ENCODE measurements at regions not wholly inside any gene's neighbourhood (a gene's known extent, or its start where the extent isn't known, plus 50 kb on each side); places are given as distances from the start of the nearest gene placed in this dataset.

DNA sequence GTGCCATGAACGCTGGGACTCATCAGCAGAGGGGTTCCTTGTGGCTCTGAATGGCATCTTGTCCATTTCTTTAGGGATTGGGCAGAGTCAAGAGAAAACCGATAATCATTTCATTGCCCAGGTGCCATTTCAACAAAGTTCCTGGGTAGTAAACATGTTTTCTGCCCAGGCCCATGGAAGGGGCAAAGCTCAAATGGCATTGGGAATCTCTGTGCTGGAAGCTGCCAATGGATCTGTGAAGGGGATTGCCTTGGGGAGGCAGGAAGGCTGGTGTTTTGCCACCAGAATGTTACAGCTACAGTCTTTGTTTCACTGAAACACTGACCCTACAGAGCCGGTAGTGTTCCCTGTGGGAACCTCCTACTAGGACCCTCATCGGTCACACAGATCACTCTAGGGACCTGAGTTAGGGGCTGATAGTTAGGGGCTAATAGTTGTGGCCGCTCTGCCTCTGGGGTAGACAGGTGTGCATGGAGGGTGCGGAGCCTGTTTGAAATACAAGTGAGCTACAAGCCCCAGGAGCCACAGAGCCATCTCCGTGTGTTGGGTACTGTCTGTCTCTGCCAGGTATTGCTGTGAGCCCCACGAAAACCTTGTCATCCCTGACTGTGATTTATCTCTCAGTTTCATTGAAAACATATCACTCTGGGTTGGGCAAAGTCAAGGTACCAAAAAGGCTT lies 224.4 kb upstream of the COPS8 start:
- H3K9me3 ChIP-seq (ENCODE audit: control insufficient read depth in 4 of 4, insufficient read depth in 3 of 4, low read length in 3 of 4) = no peaks in the 10 kb centered on the region
- peaks cover 0 to 10% (median 0%) of the 10 kb centered on the region in 5 donors for H3K4me1 ChIP-seq (ENCODE audit: control insufficient read depth in 5 of 5, insufficient read depth in 5 of 5, low read length in 5 of 5)
- TF ChIP-seq CTCF (IDR thresholded peaks at IDR 0.05; ENCODE audit: control extremely low read depth, extremely low read depth) = no peak
- H3K4me3 ChIP-seq = no peak overlapping the region
- 91 to 94% methylated on average over 8 of the region's 8 CpGs for WGBS, 2 donors
- DNase-seq (no peak), ATAC-seq (ENCODE audit: insufficient read depth, low FRiP score) (no peak)
- no peaks in the 10 kb centered on the region for H3K27me3 ChIP-seq (ENCODE audit: control insufficient read depth in 3 of 3, insufficient read depth in 3 of 3, low read length in 2 of 3)
- no peak overlapping the region for H3K9ac ChIP-seq (ENCODE audit: insufficient read depth in 1 of 2, low read length in 2 of 2)
- H3K36me3 ChIP-seq (ENCODE audit: control insufficient read depth in 4 of 4, insufficient read depth in 4 of 4, low read length in 4 of 4) = no peaks in the 10 kb centered on the region
- H3K27ac ChIP-seq (ENCODE audit: low read depth in 1 of 2, low read length in 1 of 2) = no peak overlapping the region

DNA sequence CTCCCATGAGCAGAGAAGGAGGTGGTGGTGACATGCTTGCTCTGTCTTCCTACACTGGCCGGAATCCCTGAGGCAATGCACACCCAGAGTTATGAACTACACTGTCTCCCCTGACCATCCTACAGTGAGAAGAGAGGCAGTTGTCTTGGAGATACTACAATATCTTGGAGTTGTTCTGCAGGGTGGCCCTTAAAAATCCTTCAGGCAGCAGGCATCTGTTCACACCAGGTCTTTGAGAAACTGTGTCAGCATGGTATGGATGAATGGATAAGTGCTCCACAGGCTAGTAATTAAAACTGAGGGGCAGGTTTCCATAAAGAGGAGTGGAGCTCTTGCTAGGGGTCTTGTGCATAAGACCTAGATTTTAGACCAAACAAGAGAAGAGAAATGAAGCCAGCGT lies 223.7 kb upstream of the COPS8 start:
- Histone ChIP-seq H3K4me3 (no peak overlapping the region), H3K36me3 (ENCODE audit: control insufficient read depth in 4 of 4, insufficient read depth in 4 of 4, low read length in 4 of 4) (no peaks in the 10 kb centered on the region), H3K27me3 (ENCODE audit: control insufficient read depth in 3 of 3, insufficient read depth in 3 of 3, low read length in 2 of 3) (no peaks in the 10 kb centered on the region), H3K9ac (ENCODE audit: insufficient read depth in 1 of 2, low read length in 2 of 2) (no peak overlapping the region), H3K27ac (ENCODE audit: low read depth in 1 of 2, low read length in 1 of 2) (no peak overlapping the region), H3K4me1 (ENCODE audit: control insufficient read depth in 5 of 5, insufficient read depth in 5 of 5, low read length in 5 of 5) (peaks cover 0 to 5% (median 0%) of the 10 kb centered on the region in 5 donors), H3K9me3 (ENCODE audit: control insufficient read depth in 4 of 4, insufficient read depth in 3 of 4, low read length in 3 of 4) (no peaks in the 10 kb centered on the region)
- DNase-seq (no peak), ATAC-seq (ENCODE audit: insufficient read depth, low FRiP score) (no peak)
- WGBS, 2 donors = 87 to 92% methylated on average over 2 of the region's 2 CpGs
- TF ChIP-seq CTCF (IDR thresholded peaks at IDR 0.05; ENCODE audit: control extremely low read depth, extremely low read depth) = no peak

DNA sequence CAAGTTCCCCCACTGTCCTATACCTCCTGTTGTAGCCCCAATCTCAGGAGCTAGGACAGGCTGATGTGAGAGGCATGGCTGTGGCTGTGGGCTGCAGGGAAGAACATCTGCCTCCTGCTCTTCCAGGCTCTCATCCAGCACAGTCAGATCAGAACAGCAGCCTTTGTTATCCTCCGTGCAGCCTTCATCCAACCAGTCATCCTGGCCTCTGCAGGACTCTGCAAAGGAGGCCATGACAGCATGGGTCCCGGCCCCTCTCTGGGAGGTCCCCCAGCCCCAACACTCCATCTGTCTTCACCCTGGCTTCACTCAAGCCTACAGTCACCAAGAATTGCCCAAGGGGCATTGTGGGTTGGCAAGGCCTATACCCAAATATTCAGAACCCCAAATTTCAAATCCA lies 223.2 kb upstream of the COPS8 start:
- DNase-seq = no peak
- no peaks in the 10 kb centered on the region for H3K36me3 ChIP-seq (ENCODE audit: control insufficient read depth in 4 of 4, insufficient read depth in 4 of 4, low read length in 4 of 4)
- H3K4me3 ChIP-seq = no peak overlapping the region
- H3K4me1 ChIP-seq (ENCODE audit: control insufficient read depth in 5 of 5, insufficient read depth in 5 of 5, low read length in 5 of 5) = no peaks in the 10 kb centered on the region
- no peak for TF ChIP-seq CTCF (IDR thresholded peaks at IDR 0.05; ENCODE audit: control extremely low read depth, extremely low read depth)
- H3K9me3 ChIP-seq (ENCODE audit: control insufficient read depth in 4 of 4, insufficient read depth in 3 of 4, low read length in 3 of 4) = no peaks in the 10 kb centered on the region
- no peak overlapping the region for H3K27ac ChIP-seq (ENCODE audit: low read depth in 1 of 2, low read length in 1 of 2)
- 96 to 97% methylated on average over 2 of the region's 2 CpGs for WGBS, 2 donors
- no peak overlapping the region for H3K9ac ChIP-seq (ENCODE audit: insufficient read depth in 1 of 2, low read length in 2 of 2)
- no peak for ATAC-seq (ENCODE audit: insufficient read depth, low FRiP score)
- no peaks in the 10 kb centered on the region for H3K27me3 ChIP-seq (ENCODE audit: control insufficient read depth in 3 of 3, insufficient read depth in 3 of 3, low read length in 2 of 3)
